ENCODE measurements at regions not wholly inside any gene's neighbourhood (a gene's known extent, or its start where the extent isn't known, plus 50 kb on each side); places are given as distances from the start of the nearest gene placed in this dataset.
A peak's percentile ranks its signal among the peaks of the same experiment; 100 is the strongest.
"Not testable (repeated sequence)": the region's sequence is repeated elsewhere in the genome, so short reads cannot be mapped to it uniquely, and the experiment has no call there.

DNA sequence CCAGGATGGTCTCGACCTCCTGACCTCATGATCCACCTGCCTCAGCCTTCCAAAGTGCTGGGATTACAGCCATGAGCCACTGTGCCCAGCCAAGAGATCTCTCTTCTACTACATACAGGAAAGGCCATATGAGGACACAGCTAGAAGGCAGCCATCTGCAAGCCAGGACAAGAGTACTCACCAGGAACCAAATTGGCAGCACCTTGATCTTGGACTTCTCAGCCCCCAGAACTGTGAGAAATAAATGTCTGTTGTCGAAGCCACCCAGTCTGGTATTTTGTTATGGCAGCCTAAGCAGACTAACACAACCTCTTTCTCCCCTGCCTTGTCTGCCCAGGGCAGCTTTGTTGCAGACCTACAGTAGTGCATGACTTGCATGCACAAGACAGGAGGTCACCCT, 211.3 kb upstream of the HAAO start:
- Mint-ChIP-seq H3K27ac (no peak overlapping the region), H3K9me3 (peaks cover 4% of the 10 kb centered on the region), H3K27me3 (ENCODE audit: insufficient read depth) (peaks cover 3% of the 10 kb centered on the region), H3K4me3 (no peak overlapping the region), H3K36me3 (ENCODE audit: low read depth) (no peaks in the 10 kb centered on the region), H3K4me1 (ENCODE audit: low read depth) (no peaks in the 10 kb centered on the region)
- no peak for DNase-seq (ENCODE audit: low spot score)
- intact Hi-C loops (cut with micrococcal nuclease): no loop called here

DNA sequence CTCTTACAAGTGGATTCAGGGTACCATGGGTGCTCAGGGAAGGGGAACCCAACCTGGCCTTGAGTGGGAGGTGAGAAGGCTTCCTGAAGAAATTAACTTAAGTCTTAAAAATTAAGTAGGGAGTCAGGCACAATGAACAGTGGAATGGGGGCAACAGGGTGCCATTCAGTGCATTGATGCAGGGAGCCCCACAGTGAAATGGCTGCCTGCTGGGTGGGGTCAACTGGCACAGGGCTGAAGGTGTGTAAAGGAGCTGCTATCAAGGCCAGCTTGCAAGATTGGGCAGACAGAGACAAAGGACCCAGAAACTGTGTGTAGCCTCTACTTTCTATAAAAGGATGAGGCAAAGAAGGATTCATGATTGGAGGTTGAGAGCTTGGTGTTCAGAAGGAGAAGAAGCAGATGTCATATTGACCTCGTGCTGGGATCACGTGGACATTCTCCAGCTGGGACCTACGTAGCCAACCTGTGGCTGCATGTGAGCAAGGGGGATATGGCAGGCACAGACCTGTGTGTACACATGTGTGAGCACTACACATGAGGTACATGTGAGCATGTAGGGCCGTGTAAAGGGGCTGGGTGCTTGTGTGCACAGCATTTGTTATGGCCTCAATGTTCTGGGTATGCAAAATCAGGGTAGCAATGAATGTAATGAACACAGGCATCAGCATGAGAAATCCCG, 209.5 kb upstream of the HAAO start:
- H3K4me1 Mint-ChIP-seq (ENCODE audit: low read depth): no peaks in the 10 kb centered on the region
- no peaks in the 10 kb centered on the region for H3K9me3 Mint-ChIP-seq
- H3K27ac Mint-ChIP-seq: no peak overlapping the region
- no peak for DNase-seq (ENCODE audit: low spot score)
- H3K36me3 Mint-ChIP-seq (ENCODE audit: low read depth): no peaks in the 10 kb centered on the region
- H3K27me3 Mint-ChIP-seq (ENCODE audit: insufficient read depth): peaks cover 3% of the 10 kb centered on the region
- intact Hi-C loops (cut with micrococcal nuclease): no loop called here
- H3K4me3 Mint-ChIP-seq: no peak overlapping the region

DNA sequence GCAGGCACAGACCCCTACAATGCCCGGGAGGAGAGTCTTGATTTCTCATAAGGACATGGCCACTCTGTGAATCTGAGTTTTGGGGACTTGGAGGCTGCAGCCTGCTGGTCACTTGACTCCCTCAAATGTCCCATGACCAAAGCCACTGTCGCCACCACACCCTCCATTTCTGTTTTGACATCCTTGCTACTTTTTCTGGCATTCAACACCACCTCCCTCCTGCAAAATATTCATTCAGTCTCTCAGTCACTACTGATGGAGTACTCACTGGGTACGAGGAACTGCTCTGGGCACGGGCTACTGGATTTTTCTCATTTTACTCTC, 208.6 kb upstream of the HAAO start:
- no peaks in the 10 kb centered on the region for H3K9me3 Mint-ChIP-seq
- H3K27me3 Mint-ChIP-seq (ENCODE audit: insufficient read depth): peaks cover 3% of the 10 kb centered on the region
- no peak overlapping the region for H3K27ac Mint-ChIP-seq
- DNase-seq (ENCODE audit: low spot score): no peak
- H3K36me3 Mint-ChIP-seq (ENCODE audit: low read depth): no peaks in the 10 kb centered on the region
- no peaks in the 10 kb centered on the region for H3K4me1 Mint-ChIP-seq (ENCODE audit: low read depth)
- H3K4me3 Mint-ChIP-seq: no peak overlapping the region
- intact Hi-C loops (cut with micrococcal nuclease): no loop called here

DNA sequence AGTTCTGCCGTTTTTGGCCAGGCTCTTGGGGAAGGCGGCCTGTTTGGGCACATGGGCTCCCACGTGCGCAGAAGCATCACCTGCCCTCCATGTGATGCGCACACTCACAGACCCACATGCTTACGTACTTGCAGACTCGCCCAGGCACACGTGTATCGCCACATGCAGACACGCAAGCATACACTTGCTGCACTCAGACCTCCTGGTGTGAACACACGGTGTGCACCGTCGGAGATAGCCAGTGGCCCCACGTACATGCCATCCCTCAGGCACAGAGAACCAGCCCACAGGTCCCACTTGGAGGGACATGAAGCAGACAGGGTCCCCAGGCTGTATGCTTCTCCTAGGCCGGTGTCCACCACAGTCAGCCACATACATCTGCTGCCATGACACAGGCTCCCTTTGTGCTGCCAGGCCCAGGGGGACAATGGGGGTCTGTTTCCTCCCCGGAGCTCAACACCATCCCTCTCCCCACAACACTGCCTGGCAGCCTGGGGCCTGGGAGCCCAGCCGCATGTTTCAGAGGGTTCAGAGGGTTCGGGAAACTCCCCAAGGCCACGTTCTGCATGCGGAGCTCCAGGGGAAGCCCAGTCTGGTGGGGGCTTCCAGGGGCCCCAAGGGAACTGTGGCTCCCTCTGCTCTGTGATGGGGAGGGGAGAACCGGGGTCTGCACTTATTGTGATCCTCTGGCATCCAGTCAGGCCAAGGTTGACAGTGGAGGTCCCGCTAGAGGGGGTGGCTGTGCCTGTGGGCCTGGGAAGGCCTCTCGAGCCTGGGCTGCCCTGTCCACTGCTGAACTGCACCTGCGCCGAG, 208.1 kb upstream of the HAAO start:
- Mint-ChIP-seq H3K4me3 (no peak overlapping the region), H3K27me3 (ENCODE audit: insufficient read depth) (peaks cover 3% of the 10 kb centered on the region), H3K36me3 (ENCODE audit: low read depth) (no peaks in the 10 kb centered on the region), H3K9me3 (no peaks in the 10 kb centered on the region), H3K27ac (no peak overlapping the region), H3K4me1 (ENCODE audit: low read depth) (no peaks in the 10 kb centered on the region)
- intact Hi-C loops (cut with micrococcal nuclease): no loop called here
- DNase-seq (ENCODE audit: low spot score): no peak

DNA sequence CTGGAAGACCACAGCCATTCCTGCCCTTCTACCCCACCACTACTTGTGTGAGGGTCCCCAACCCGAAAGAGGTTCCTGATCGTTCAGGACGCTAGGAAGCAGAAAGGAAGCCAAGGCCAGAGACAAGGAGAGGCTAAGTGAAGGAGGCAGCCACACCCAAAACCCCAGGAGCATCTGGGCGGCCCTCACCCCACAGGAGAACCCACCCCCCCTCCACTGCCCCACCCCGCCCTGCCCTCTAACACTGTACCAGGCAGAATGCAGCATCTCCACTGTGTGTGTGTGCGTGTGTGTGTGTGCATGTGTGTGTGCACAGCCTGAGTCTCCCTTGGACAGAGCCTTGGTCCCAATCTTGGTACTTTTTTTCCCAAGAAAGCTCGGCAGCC, 207.5 kb upstream of the HAAO start:
- Mint-ChIP-seq H3K4me1 (ENCODE audit: low read depth) (no peaks in the 10 kb centered on the region), H3K27ac (no peak overlapping the region), H3K36me3 (ENCODE audit: low read depth) (no peaks in the 10 kb centered on the region), H3K4me3 (no peak overlapping the region), H3K9me3 (no peaks in the 10 kb centered on the region), H3K27me3 (ENCODE audit: insufficient read depth) (peaks cover 3% of the 10 kb centered on the region)
- no peak for DNase-seq (ENCODE audit: low spot score)
- intact Hi-C loops (cut with micrococcal nuclease): no loop called here

DNA sequence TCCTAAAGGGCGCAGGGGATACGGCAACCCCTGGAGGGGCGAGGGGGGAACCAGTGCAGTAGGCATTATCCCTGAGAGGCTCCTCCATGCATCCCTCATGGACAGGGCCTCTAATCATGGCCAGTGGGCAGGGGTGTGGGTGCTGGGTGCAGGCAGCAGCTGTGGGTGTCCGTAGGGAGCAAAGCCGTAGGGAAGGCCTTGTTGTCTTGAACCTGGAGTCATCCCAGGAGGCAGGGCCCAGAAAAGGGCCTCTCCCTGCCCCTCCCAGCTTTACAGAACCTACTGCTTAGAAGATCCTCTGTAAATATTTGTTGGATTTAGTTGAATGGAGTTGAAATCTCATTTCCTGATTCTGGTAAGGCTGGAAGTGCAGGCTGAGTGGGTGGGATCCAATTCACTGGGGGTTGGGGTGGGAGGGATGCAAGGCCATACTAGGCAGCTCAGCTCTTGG, 207.0 kb upstream of the HAAO start:
- Mint-ChIP-seq H3K9me3 (no peaks in the 10 kb centered on the region), H3K36me3 (ENCODE audit: low read depth) (no peaks in the 10 kb centered on the region), H3K4me1 (ENCODE audit: low read depth) (no peaks in the 10 kb centered on the region), H3K4me3 (no peak overlapping the region), H3K27ac (no peak overlapping the region), H3K27me3 (ENCODE audit: insufficient read depth) (peaks cover under 1% of the 10 kb centered on the region)
- DNase-seq (ENCODE audit: low spot score): no peak
- intact Hi-C loops (cut with micrococcal nuclease): no loop called here

DNA sequence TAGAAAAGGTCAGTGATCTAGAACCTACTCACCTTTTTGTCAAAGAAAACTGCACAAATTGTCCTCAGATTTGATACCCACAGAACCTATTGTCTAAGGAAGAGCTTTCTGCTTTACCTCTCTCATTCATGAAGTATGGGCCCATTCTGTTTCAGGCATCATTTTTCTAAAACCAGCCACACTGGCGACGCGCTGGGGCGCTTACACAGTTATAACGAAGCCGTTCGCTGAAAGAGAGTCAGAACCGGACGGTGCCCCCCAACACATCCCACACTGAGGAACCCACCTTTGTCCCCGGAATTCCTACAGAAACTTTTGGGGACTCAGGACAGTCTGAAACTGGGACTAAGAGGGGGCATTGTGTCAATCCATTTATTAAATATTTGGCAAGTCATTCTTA, 206.3 kb upstream of the HAAO start:
- no peak for DNase-seq (ENCODE audit: low spot score)
- Mint-ChIP-seq H3K27ac (peak overlapping the region; percentile 3), H3K4me3 (no peak overlapping the region), H3K9me3 (no peaks in the 10 kb centered on the region), H3K27me3 (ENCODE audit: insufficient read depth) (no peaks in the 10 kb centered on the region), H3K36me3 (ENCODE audit: low read depth) (no peaks in the 10 kb centered on the region), H3K4me1 (ENCODE audit: low read depth) (no peaks in the 10 kb centered on the region)
- intact Hi-C loops (cut with micrococcal nuclease): no loop called here

DNA sequence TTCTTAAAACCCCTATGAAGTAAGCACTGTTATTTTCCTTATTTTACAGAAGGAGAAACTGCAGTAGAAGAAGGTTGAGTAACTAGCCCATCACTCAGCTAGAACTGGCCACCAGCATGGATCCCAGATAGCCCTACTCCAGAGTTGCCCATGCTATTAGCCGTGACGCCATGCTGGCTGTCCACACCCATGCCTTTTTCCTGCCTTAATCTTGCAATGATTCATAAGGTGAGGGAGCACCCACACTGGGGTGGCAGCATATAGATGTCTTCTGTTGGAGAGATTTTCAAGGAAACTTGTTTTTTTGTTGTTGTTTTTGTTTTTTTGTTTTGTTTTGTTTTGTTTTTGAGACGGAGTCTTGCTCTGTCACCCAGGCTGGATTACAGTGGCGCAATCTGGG, 204.1 kb upstream of the HAAO start:
- no peak overlapping the region for H3K4me3 Mint-ChIP-seq
- no peaks in the 10 kb centered on the region for H3K36me3 Mint-ChIP-seq (ENCODE audit: low read depth)
- no peak overlapping the region for H3K27ac Mint-ChIP-seq
- no peaks in the 10 kb centered on the region for H3K9me3 Mint-ChIP-seq
- DNase-seq (ENCODE audit: low spot score): no peak
- intact Hi-C loops (cut with micrococcal nuclease): no loop called here
- H3K4me1 Mint-ChIP-seq (ENCODE audit: low read depth): no peaks in the 10 kb centered on the region
- no peaks in the 10 kb centered on the region for H3K27me3 Mint-ChIP-seq (ENCODE audit: insufficient read depth)

DNA sequence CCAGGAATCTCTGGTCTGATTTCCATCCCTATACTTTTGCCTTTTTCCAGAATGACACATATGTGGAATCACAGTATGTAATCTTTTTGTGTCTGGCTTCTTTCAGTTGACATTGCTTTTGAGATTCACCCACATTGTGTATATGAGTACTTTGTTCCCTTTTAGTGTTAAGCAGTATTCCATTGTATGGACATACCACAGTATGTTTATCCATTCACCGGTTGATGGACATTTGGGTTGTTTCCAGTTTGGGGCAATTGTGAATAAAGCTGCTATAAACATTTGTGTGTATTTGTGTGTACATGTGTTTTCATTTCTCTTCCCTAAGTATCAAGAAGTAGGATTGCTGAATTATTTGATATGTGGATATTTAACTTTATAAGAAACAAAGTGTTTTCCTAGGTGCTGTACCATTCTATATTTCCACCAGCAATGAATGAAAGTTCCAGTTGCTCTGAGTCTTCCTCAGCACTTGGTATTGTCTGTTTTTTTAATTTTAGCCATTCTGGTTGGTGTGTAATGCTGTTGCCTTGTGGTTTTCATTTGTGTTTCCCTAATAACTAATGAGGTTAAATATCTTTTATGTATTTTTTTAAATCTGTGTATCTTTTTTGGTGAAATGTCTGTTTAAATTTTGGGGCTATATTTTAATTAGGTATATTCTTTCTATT, 203.5 kb upstream of the HAAO start:
- H3K36me3 Mint-ChIP-seq (ENCODE audit: low read depth): no peaks in the 10 kb centered on the region
- no peaks in the 10 kb centered on the region for H3K9me3 Mint-ChIP-seq
- H3K27ac Mint-ChIP-seq: no peak overlapping the region
- H3K27me3 Mint-ChIP-seq (ENCODE audit: insufficient read depth): no peaks in the 10 kb centered on the region
- no peaks in the 10 kb centered on the region for H3K4me1 Mint-ChIP-seq (ENCODE audit: low read depth)
- DNase-seq (ENCODE audit: low spot score): no peak
- intact Hi-C loops (cut with micrococcal nuclease): no loop called here
- H3K4me3 Mint-ChIP-seq: no peak overlapping the region

DNA sequence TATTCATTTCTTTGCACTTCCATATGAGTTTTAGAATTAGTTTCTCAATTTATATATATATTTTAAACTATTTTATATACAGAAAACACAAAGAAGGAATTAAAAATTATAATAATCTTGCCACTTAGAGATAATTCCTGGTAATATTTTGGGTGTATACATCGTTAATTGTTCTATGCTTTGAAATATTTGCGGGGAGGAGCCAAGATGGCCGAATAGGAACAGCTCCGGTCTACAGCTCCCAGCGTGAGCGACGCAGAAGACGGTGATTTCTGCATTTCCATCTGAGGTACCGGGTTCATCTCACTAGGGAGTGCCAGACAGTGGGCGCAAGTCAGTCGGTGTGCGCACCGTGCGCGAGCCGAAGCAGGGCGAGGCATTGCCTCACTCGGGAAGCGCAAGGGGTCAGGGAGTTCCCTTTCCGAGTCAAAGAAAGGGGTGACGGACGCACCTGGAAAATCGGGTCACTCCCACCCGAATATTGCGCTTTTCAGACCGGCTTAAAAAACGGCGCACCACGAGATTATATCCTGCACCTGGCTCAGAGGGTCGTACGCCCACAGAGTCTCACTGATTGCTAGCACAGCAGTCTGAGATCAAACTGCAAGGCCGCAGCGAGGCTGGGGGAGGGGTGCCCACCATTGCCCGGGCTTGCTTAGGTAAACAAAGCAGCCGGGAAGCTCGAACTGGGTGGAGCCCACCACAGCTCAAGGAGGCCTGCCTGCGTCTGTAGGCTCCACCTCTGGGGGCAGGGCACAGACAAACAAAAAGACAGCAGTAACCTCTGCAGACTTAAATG, 197.1 kb upstream of the HAAO start:
- H3K4me1 Mint-ChIP-seq (ENCODE audit: low read depth); intact Hi-C loops (cut with micrococcal nuclease); H3K27ac Mint-ChIP-seq; H3K9me3 Mint-ChIP-seq; H3K4me3 Mint-ChIP-seq; DNase-seq (ENCODE audit: low spot score); H3K36me3 Mint-ChIP-seq (ENCODE audit: low read depth): not testable (repeated sequence)
- peaks cover 10% of the 10 kb centered on the region for H3K27me3 Mint-ChIP-seq (ENCODE audit: insufficient read depth)

DNA sequence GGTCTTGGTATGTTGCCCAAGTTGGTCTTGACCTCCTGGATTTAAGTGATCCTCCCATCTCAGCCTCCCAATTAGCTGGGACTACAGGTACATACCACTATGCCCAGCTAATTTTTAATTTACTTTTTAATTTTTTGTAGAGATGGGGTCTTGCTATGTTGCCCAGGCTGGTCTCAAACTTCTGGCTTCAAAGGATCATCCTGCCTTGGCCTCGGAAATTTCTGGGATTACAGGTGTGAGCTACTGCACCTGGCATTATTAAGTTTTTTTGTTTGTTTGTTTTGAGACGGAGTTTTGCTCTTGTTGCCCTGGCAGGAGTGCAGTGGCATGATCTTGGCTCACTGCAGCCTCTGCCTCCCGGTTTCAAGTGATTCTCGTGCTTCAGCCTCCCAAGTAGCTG, 195.7 kb upstream of the HAAO start:
- H3K4me3 Mint-ChIP-seq; H3K4me1 Mint-ChIP-seq (ENCODE audit: low read depth); intact Hi-C loops (cut with micrococcal nuclease); H3K36me3 Mint-ChIP-seq (ENCODE audit: low read depth); DNase-seq (ENCODE audit: low spot score); H3K9me3 Mint-ChIP-seq; H3K27ac Mint-ChIP-seq: not testable (repeated sequence)
- peaks cover 10% of the 10 kb centered on the region for H3K27me3 Mint-ChIP-seq (ENCODE audit: insufficient read depth)

DNA sequence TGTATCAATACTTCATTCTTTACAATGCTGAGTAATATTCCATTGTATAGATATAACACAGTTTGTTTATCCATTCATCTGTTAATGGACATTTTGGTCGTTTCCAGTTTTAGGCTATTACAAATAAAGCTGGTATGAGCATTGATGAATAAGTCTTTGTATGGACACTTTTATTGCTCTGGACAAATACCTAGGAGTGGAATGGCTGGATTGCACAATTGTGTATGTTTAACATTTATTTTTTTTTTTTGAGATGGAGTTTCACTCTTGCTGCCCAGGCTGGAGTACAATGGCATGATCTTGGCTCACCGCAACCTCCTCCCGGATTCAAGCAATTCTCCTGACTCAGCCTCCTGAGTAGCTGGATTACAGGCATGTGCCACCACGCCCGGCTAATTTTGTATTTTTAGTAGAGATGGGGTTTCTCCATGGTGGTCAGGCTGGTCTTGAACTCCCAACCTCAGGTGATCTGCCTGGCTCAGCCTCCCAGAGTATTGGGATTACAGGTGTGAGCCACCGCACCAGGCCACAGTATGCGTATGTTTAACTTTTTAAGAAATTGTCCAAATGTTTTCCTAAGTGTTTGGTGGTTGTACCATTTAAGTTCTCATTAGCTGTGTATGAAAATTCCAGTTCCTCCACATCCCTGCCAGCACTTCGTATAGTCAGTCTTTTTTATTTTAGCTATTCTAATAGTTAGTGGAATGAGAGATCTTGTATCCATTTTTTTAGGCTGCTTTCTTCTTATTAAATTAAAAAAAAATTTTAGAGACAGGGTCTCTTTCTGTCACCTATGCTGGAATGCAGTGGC, 194.9 kb upstream of the HAAO start:
- no peaks in the 10 kb centered on the region for H3K4me1 Mint-ChIP-seq (ENCODE audit: low read depth)
- H3K4me3 Mint-ChIP-seq: no peak overlapping the region

More for the DNA sequence above, 194.9 kb upstream of the HAAO start:
- peaks cover 10% of the 10 kb centered on the region for H3K27me3 Mint-ChIP-seq (ENCODE audit: insufficient read depth)
- H3K27ac Mint-ChIP-seq: no peak overlapping the region
- no peaks in the 10 kb centered on the region for H3K9me3 Mint-ChIP-seq
- intact Hi-C loops (cut with micrococcal nuclease): no loop called here
- no peaks in the 10 kb centered on the region for H3K36me3 Mint-ChIP-seq (ENCODE audit: low read depth)
- no peak for DNase-seq (ENCODE audit: low spot score)
